HG03097 (cell line): ENCODE measurements at regions not wholly inside any gene's neighbourhood (a gene's known extent, or its start where the extent isn't known, plus 50 kb on each side); places are given as distances from the start of the nearest gene placed in this dataset.
"Not testable (repeated sequence)": the region's sequence is repeated elsewhere in the genome, so short reads cannot be mapped to it uniquely, and the experiment has no call there.

Experiments
- ATAC-seq: cut with Tn5 transposase; IDR thresholded peaks from one replicate; pipeline ENCODE4 v1.9.1; 2021; ENCODE audit not compliant: unreplicated experiment, low FRiP score

DNA sequence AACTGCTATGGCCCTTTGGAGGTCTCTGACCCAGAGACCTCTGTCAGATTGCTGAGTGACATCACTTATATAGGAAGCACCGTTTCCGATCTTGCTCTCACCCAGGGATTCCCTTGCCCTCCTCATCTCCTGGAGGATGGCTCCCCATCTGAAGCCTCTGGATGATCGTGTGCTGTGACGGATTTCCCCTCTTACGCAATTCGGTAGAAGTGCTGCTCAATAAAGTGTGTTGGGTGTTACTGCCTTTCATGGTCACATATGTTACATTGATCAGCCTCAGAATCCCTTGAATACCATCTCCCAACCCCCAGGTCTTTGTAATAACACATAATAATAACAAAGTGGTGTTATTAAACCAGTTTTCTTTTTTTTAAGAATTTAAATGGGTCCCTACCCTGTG lies 107.3 kb upstream of the CLEC14A start:
- ATAC-seq = no peak

DNA sequence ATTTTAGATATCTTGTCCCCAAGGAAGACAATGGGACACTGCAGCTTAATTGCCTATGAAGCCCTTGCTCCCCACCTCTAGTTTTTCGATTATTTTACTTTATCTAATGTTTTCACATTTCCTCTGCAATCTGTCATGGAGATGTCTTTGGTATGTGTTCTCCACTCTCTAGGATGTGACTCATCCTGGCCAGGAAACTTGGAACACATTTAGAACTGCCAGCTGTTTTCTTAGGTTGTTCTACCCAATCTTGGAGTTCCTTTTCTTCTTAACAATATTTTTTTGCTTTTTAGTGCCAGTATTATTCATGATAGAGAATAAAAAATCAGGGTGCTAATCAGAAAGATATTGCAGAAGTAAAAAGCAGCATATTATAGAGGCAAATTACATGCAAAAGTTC lies 101.7 kb upstream of the CLEC14A start:
- ATAC-seq = no peak

DNA sequence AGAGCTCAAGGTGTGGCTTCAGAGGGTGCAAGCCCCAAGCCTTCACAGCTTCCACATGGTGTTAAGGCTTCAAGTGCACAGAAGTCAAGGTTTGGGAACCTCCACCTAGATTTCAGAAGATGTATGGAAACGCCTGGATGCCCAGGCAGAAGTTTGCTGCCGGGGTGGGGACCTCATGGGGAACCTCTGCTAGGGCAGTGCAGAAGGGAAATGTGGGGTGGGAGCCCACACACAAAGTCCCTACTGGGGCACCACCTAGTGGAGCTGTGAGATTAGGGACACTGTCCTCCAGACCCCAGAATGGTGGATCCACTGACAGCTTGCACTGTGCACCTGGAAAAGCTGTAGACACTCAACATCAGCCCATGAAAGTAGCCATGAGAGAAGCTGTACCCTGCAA lies 99.6 kb upstream of the CLEC14A start:
- ATAC-seq = not testable (repeated sequence)

DNA sequence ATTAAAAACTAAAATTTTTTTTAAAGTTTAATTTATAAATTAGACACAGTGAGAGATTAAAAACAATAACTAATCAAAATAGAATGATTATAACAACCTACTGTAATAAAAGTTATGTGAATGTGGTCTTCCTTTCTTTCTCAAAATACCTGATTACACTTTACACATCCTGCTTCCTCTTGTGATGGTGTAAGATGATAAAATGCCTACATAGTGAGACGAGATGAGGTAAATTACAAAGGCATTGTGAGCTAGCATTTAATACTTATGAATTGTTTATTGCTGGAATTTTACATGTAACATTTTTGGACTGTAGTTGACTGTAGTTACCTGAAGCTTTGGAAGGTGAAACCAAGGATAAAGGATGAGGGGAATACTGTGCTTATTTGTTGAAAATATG lies 94.2 kb upstream of the CLEC14A start:
- ATAC-seq = no peak

DNA sequence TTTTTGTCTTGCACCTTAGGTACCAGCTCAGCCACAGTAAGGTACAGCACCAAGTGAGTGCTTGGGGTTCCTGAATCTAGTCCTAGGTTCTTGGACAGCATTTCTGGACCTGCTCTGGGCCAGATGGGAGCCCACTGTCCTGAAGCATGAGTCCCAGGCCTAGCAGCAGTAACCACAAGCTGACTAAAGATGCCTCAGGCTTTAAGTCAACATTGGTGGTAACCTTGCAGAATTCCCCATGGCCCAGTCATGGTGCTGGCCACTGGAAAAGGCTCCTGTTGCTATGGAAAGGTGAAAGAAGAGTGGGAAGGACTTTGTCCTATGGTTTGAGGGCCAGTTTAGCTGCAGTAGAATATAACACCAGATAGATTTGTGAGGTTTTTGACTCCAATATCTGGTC lies 86.9 kb upstream of the CLEC14A start:
- ATAC-seq = no peak

DNA sequence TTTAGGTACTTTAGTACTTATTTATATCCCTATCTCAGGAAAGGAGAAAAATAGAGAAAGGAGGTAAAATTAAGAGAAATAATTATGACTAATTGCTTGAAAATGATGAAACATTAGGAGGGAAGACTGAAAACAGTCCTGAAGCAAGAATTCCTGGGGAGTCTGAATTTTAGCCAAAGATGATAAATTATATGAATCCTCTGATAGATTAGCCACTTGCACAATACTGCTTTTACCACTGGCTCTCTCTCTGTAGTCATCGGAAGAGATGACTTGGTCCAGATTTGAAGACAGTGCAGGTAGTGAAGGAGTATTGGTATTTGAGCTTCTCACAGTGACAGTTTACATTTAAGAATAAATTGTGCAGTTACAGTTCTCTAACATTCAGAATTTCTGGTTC lies 83.8 kb upstream of the CLEC14A start:
- no peak for ATAC-seq

DNA sequence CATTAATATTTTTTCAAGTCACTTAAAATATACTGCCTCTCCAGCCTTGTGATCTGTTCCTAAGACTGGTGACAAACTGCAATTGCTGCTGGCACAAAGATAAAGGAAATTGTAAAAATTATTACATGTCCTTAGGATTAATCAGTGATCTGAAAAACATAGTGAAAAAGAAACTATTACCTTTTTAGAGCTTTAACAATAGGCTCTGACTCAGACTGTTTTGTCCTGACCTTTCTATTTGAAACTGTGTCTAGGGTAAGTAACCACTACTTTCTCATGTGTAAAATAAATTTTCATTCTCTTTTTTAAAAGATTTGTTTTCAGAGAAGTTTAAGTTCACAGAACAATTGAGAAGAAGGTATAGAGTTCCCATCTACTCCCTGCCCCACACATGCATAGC lies 80.4 kb upstream of the CLEC14A start:
- no peak for ATAC-seq

DNA sequence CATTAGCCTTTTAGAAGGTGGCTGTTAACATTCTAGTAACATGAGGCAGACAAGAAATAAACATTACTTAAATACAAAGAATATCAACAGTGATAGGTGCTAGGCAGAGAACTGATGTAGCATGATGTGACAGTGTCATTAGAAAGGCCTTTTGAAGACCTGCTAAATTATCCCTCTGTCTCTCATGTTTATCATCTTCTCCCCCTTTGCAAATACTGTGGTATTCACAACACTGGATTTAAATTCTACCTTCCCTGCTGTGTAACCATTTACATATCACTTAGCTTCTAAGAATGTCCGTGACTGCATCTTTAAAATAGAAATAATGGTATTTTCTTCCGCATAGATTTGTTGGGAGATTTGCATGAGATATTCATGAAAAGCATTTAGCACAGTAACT lies 74.4 kb upstream of the CLEC14A start:
- no peak for ATAC-seq

DNA sequence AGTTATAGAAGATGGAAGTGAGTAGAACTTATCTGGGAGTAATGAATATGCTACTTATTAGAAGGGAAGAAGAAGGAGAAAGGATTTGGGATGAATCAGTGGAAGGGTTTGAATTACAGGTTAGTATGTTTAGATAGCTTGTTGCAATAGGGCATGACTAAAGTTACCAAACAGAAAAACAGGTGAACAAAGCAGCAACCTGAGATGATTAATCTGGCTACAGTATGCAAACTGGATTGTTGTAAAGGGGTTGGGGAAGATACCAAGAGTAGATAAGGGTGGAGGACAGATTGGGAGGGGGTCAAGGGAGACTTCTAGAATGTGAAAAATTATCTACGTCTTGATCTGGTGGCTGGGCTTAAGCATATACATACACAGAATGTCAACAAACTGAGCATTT lies 73.4 kb upstream of the CLEC14A start:
- no peak for ATAC-seq

DNA sequence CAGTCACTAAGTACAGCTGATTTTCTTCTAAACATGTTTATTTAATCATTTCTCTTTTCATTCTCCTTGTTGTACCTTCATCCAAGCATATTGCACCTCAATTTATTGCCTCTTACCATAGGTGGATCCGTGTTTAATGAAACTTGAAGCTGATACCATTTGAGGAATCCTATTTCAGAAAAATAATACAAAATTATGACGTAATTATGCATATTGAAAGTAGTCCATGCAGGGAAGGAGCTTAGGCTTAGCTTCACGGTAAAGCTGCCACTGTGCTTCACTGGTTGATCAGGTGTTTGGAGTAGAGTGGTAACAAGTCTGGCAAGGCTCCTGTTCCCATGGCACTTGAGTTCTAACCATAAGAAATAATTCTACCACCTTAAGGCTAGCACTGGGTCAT lies 61.0 kb upstream of the CLEC14A start:
- no peak for ATAC-seq

DNA sequence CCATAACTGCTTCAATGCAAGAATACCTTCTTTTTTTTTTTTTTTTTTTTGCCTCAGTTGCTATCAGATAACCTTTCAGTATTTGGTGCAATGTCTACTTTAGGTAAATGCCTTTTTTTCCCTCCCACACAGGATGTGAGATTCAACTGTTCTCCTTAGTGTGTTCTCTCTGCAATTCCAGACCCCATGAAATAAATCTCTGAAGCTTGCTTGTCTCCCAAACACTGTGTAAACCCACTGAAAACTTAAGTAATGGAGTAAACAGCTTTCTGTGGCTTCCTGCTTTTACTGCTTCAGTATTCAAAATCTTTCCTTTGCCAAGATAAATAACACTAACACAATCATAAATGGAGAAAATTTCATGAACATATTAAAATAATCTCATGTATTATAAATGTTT lies 55.8 kb upstream of the CLEC14A start:
- ATAC-seq = no peak

DNA sequence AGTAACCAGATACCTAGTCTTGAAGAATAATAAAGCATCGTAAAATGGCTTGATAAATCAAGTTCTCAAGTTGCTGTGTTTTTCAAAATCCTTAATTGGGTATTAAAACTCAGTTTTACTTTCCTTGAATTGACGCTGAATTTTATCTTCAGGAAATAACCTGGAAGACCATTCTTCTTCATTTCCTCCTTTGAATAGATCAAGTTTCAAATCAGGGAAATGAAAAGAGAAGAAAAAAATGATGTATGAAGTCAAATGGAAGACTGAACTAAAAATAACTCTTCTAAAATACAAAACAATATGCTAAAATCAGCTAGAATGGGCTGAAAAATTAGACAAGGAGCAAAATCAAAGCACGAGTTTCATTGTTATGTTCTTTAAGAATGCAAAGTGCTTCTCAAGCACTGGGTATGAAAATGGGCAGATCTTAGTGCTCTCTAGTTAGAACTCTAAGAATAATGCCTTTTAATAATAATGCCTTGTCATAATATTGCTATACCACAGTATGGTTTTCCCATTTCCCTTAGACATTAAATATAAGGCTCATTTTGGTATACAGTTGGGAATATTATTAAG lies 54.6 kb upstream of the CLEC14A start:
- no peak for ATAC-seq

DNA sequence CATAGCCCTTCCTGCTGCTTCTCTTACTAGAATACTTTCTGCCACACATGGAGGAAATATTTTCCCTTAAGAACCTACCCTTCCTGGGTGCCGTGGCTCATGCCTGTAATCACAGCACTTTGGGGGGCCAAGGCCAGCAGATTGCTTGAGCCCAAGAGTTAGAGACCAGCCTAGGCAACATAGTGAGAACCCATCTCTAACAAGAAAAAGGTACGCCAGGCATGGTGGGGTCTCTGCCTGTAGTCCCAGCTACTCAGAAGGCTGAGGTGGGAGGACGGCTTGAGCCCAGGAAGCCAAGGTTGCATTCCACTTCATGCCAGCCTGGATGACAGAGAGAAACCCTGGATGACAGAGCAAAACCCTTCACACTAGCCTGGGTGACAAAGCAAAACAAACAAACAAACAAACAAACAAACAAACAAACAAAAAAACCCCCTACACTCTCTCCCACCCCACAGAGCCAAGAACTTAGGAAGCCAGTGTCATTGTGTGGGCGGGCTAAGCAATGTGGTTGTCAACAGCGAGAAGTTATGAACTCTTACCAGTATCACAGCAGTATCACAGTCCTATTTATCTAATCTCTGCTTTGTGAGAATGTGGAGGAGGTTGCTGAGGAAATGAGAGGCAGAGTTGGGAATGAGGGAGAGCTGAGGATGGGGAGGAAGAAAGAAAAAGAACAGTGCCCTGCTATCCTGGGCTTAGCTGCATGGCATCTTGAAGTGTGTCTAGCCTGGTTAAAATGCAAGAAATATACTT lies 53.8 kb upstream of the CLEC14A start:
- ATAC-seq = no peak
